ENCODE measurements at regions not wholly inside any gene's neighbourhood (a gene's known extent, or its start where the extent isn't known, plus 50 kb on each side); places are given as distances from the start of the nearest gene placed in this dataset.
"Not testable (repeated sequence)": the region's sequence is repeated elsewhere in the genome, so short reads cannot be mapped to it uniquely, and the experiment has no call there.

DNA sequence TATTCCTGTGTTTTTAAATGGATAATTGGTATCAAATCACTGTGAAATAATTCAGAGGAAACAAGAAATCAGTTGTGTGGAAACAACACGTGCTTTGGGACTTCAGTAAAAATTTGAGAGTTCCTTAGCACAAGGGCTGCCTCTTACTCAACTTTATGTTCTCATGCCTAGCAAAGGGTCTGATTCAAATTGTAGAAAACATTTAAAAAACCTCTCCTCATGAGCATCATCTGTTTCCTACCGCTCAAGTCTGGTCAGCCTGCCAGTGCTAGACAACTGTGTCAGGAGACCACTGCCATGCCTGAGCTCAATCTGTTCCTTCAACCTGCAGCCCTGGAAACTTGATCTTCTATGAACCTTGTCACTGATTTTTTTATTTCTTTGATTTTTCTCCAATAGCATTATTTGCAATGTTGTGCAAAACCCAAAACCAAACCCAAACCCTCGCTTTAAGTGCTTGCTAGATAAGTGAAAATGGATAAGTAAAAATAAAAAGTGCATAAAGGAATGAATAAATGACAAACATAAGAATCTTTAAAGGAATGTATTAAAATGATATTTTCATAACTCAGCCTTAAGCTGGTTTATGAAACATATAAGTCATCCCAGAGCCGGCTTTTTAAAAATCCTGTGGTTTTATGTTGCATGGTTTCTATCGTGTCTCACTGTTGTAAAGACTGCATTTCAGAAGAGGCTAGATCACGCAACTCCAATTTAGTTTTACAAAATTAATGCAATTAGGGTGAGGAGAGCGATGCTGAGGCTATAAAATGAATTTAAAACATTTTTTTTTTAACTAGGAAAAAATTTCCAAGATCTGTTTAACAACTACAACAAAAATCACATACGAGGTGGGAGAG lies 361.2 kb upstream of the PDE3A start:
- Histone ChIP-seq H3K9me3 (no peaks in the 10 kb centered on the region), H3K4me3 (no peak overlapping the region), H3K36me3 (no peaks in the 10 kb centered on the region), H3K27me3 (no peaks in the 10 kb centered on the region), H3K4me1 (no peaks in the 10 kb centered on the region), H3K27ac (no peak overlapping the region)
- intact Hi-C loops (cut with DNase I): no loop called here
- DNase-seq (ENCODE audit: extremely low spot score in 2 of 2): no peak
- TF ChIP-seq POLR2AphosphoS5 (IDR thresholded peaks at IDR 0.05; ENCODE audit: insufficient read depth in 1 of 2, low read depth in 1 of 2) (no peak), CTCF (IDR thresholded peaks at IDR 0.05) (no peak), POLR2A (IDR thresholded peaks at IDR 0.05) (no peak)

DNA sequence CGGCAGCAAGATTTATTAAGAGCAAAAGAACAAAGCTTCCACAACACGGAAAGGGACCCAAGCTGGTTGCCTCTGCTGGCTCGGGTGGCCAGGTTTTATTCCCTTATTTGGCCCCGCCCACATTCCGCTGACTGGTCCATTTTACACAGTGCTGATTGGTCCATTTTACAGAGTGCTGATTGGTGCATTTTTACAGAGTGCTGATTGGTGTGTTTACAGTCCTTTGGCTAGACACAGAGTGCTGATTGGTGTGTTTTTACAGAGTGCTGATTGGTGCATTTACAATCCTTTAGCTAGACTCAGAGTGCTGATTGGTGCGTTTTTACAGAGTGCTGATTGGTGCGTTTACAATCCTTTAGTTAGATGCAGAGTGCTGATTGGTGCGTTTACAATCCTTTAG lies 358.4 kb upstream of the PDE3A start:
- H3K27ac ChIP-seq; DNase-seq (ENCODE audit: extremely low spot score in 2 of 2); intact Hi-C loops (cut with DNase I); H3K9me3 ChIP-seq; H3K4me1 ChIP-seq; H3K4me3 ChIP-seq; H3K36me3 ChIP-seq; H3K27me3 ChIP-seq: not testable (repeated sequence)

GRCh38 chr12:20011200-20011599 lies 357.1 kb upstream of the PDE3A start:
- TF ChIP-seq POLR2A (IDR thresholded peaks at IDR 0.05): no peak
- TF ChIP-seq POLR2AphosphoS5 (IDR thresholded peaks at IDR 0.05; ENCODE audit: insufficient read depth in 1 of 2, low read depth in 1 of 2): no peak
- TF ChIP-seq CTCF (IDR thresholded peaks at IDR 0.05): no peak
- no peaks in the 10 kb centered on the region for H3K4me1 ChIP-seq
- H3K27me3 ChIP-seq: no peaks in the 10 kb centered on the region
- no peaks in the 10 kb centered on the region for H3K36me3 ChIP-seq
- no peak for DNase-seq (ENCODE audit: extremely low spot score in 2 of 2)
- no peak overlapping the region for H3K4me3 ChIP-seq
- no peaks in the 10 kb centered on the region for H3K9me3 ChIP-seq
- H3K27ac ChIP-seq: no peak overlapping the region
- intact Hi-C loops (cut with DNase I): no loop called here

GRCh38 chr12:20017802-20018201 lies 350.5 kb upstream of the PDE3A start:
- no peaks in the 10 kb centered on the region for H3K27me3 ChIP-seq
- no peak overlapping the region for H3K27ac ChIP-seq
- H3K36me3 ChIP-seq: no peaks in the 10 kb centered on the region
- no peaks in the 10 kb centered on the region for H3K9me3 ChIP-seq
- TF ChIP-seq CTCF (IDR thresholded peaks at IDR 0.05): no peak
- TF ChIP-seq POLR2A (IDR thresholded peaks at IDR 0.05): no peak
- TF ChIP-seq POLR2AphosphoS5 (IDR thresholded peaks at IDR 0.05; ENCODE audit: insufficient read depth in 1 of 2, low read depth in 1 of 2): no peak
- no peaks in the 10 kb centered on the region for H3K4me1 ChIP-seq
- DNase-seq (ENCODE audit: extremely low spot score in 2 of 2): no peak
- H3K4me3 ChIP-seq: no peak overlapping the region
- intact Hi-C loops (cut with DNase I): no loop called here

- no peaks in the 10 kb centered on the region for H3K4me1 ChIP-seq
- intact Hi-C loops (cut with DNase I): no loop called here
- H3K27me3 ChIP-seq: no peaks in the 10 kb centered on the region
- TF ChIP-seq POLR2A (IDR thresholded peaks at IDR 0.05) (no peak), CTCF (IDR thresholded peaks at IDR 0.05) (no peak), POLR2AphosphoS5 (IDR thresholded peaks at IDR 0.05; ENCODE audit: insufficient read depth in 1 of 2, low read depth in 1 of 2) (no peak)
- DNase-seq (ENCODE audit: extremely low spot score in 2 of 2): no peak
- H3K4me3 ChIP-seq: no peak overlapping the region
- no peak overlapping the region for H3K27ac ChIP-seq
- no peaks in the 10 kb centered on the region for H3K9me3 ChIP-seq
- H3K36me3 ChIP-seq: no peaks in the 10 kb centered on the region
Observed at GRCh38 chr12:20018406-20018805, 349.9 kb upstream of the PDE3A start.
